Spleen (tissue), 7 donors: ENCODE measurements at regions not wholly inside any gene's neighbourhood (a gene's known extent, or its start where the extent isn't known, plus 50 kb on each side); places are given as distances from the start of the nearest gene placed in this dataset.

ENCODE experiments used
- CTCF ChIP-seq, 11 experiments: fragments of 200-600 bp in 7 of 11; fragments of 450-650 bp in 4 of 11; sonication (generic) in 4 of 11; IDR thresholded peaks in 8 of 11; conservative IDR thresholded peaks in 3 of 11; 1 replicate in 7 of 11; 2 replicates in 4 of 11; pipeline versions ENCODE4 v1.4.0 to v1.8.0; 2016 to 2021; ENCODE audit warnings: antibody characterized with exemption in 11 of 11, inconsistent platforms in 4 of 11, mild to moderate bottlenecking in 1 of 11
- POLR2A ChIP-seq, 3 donors: fragments of 450-650 bp; IDR thresholded peaks; one replicate each; pipeline ENCODE4 v1.5.1; 2017; ENCODE audit warnings: antibody characterized with exemption in 3 of 3, mild to moderate bottlenecking in 1 of 3
- POLR2AphosphoS5 ChIP-seq, 3 donors: sonication (generic); formaldehyde crosslinking; IDR thresholded peaks; one replicate each; pipeline ENCODE4 v1.5.1; 2017; ENCODE audit warnings: antibody characterized with exemption in 3 of 3
- donor health status: DM: no; HTN: no; CAD: no; lungs with moderate emphysema.
- donor health status: DM: no; HTN: no; CAD: no.
- donor health status: DM: no; HTN: no; CAD: no.

- no peak for TF ChIP-seq CTCF (IDR thresholded peaks at IDR 0.05 in 8 of 11, conservative IDR thresholded peaks at IDR 0.05 in 3 of 11)
- TF ChIP-seq POLR2AphosphoS5 (IDR thresholded peaks at IDR 0.05), result no peak
- no peak for TF ChIP-seq POLR2A (IDR thresholded peaks at IDR 0.05)
Measured at GRCh38 chr16:63331111-63331510, 1294.9 kb upstream of the CDH8 start.
